NT2/D1 (cell line): ENCODE measurements at regions not wholly inside any gene's neighbourhood (a gene's known extent, or its start where the extent isn't known, plus 50 kb on each side); places are given as distances from the start of the nearest gene placed in this dataset.

Source experiments
- SUZ12 ChIP-seq: IDR thresholded peaks from 2 replicates; pipeline ENCODE4 v1.6.1; 2011; ENCODE audit not compliant: insufficient read length, insufficient read depth; ENCODE audit errors: extremely low read depth
- YY1 ChIP-seq: IDR thresholded peaks from 2 replicates; pipeline ENCODE4 v1.6.1; 2011; ENCODE audit not compliant: insufficient read length, insufficient read depth
- ZNF274 ChIP-seq: IDR thresholded peaks from 2 replicates; pipeline ENCODE4 v1.6.1; 2011; ENCODE audit warnings: mild to moderate bottlenecking, low read depth, low read length

DNA sequence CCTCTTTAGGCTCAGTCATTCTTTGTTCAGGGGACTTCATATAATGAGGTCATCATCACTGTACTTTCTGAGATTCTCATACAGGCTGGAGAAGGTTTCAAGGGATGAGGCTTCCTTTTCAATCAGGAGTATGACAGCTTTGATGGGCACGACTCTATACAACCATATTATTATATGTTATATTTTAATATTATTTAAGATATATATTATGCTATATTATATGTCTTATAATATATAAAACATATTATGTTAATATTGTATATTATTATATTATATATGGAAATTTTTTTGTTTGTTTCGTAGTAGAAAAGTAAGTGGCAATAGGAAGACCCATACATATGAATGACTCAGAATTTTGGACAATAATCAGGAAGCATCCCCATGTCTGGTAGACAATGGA, 78.0 kb upstream of the GATA6 start:
- TF ChIP-seq YY1 (no peak), ZNF274 (no peak), SUZ12 (no peak)
